GM21737 (cell line): ENCODE measurements at regions not wholly inside any gene's neighbourhood (a gene's known extent, or its start where the extent isn't known, plus 50 kb on each side); places are given as distances from the start of the nearest gene placed in this dataset.

ENCODE experiments used
- ATAC-seq: cut with Tn5 transposase; IDR thresholded peaks from one replicate; pipeline ENCODE4 v1.9.1; 2021; ENCODE audit warnings: mild to moderate bottlenecking, moderate library complexity; ENCODE audit not compliant: unreplicated experiment

GRCh38 chr6:15852289-15852688, 189.5 kb upstream of the DTNBP1 start:
- no peak for ATAC-seq

GRCh38 chr6:15849395-15849794, 186.6 kb upstream of the DTNBP1 start:
- no peak for ATAC-seq

- ATAC-seq = no peak
Observed at GRCh38 chr6:15845492-15845891, 182.7 kb upstream of the DTNBP1 start.

GRCh38 chr6:15843764-15844163, 180.9 kb upstream of the DTNBP1 start:
- ATAC-seq = no peak

- ATAC-seq = no peak
Observed at GRCh38 chr6:15843226-15843625, 180.4 kb upstream of the DTNBP1 start.

GRCh38 chr6:15842727-15843117, 179.9 kb upstream of the DTNBP1 start:
- no peak for ATAC-seq

GRCh38 chr6:15841937-15842726, 179.3 kb upstream of the DTNBP1 start:
- no peak for ATAC-seq

- ATAC-seq = no peak
Observed at GRCh38 chr6:15839969-15840541, 177.2 kb upstream of the DTNBP1 start.

- ATAC-seq = no peak
Observed at GRCh38 chr6:15837205-15837604, 174.4 kb upstream of the DTNBP1 start.

GRCh38 chr6:15832841-15833240, 170.0 kb upstream of the DTNBP1 start:
- ATAC-seq = no peak

GRCh38 chr6:15829156-15829555, 166.3 kb upstream of the DTNBP1 start:
- no peak for ATAC-seq

GRCh38 chr6:15827496-15828255, 164.8 kb upstream of the DTNBP1 start:
- ATAC-seq = no peak

- no peak for ATAC-seq
Observed at GRCh38 chr6:15826814-15827318, 164.0 kb upstream of the DTNBP1 start.

GRCh38 chr6:15825332-15825930, 162.6 kb upstream of the DTNBP1 start:
- ATAC-seq = no peak

GRCh38 chr6:15824811-15825210, 162.0 kb upstream of the DTNBP1 start:
- no peak for ATAC-seq

GRCh38 chr6:15823838-15824414, 161.1 kb upstream of the DTNBP1 start:
- peak; percentile 60 for ATAC-seq

GRCh38 chr6:15822835-15823234, 160.0 kb upstream of the DTNBP1 start:
- ATAC-seq = no peak

- no peak for ATAC-seq
Observed at GRCh38 chr6:15819841-15820240, 157.0 kb upstream of the DTNBP1 start.

- no peak for ATAC-seq
Observed at GRCh38 chr6:15819226-15819625, 156.4 kb upstream of the DTNBP1 start.

GRCh38 chr6:15818491-15818890, 155.7 kb upstream of the DTNBP1 start:
- ATAC-seq = no peak

GRCh38 chr6:15818044-15818443, 155.2 kb upstream of the DTNBP1 start:
- ATAC-seq = no peak
